Smooth muscle cell of the brain vasculature (primary cell): ENCODE measurements at regions not wholly inside any gene's neighbourhood (a gene's known extent, or its start where the extent isn't known, plus 50 kb on each side); places are given as distances from the start of the nearest gene placed in this dataset.
"Not testable (repeated sequence)": the region's sequence is repeated elsewhere in the genome, so short reads cannot be mapped to it uniquely, and the experiment has no call there.

ENCODE experiments used
- DNase-seq: peaks from one replicate; pipeline ENCODE4 v3.0.0-alpha.2; 2012; ENCODE audit warnings: low read depth, low spot score

GRCh38 chr6:14290772-14291330 lies 173.3 kb downstream of the CD83 start:
- no peak for DNase-seq

GRCh38 chr6:14291331-14291730 lies 173.8 kb downstream of the CD83 start:
- no peak for DNase-seq

- no peak for DNase-seq
Measured at GRCh38 chr6:14292119-14292518, 174.5 kb downstream of the CD83 start.

- DNase-seq: no peak
Measured at GRCh38 chr6:14294270-14294951, 176.8 kb downstream of the CD83 start.

- not testable (repeated sequence) for DNase-seq
Measured at GRCh38 chr6:14296698-14297097, 179.1 kb downstream of the CD83 start.

- DNase-seq: not testable (repeated sequence)
Measured at GRCh38 chr6:14297118-14297517, 179.5 kb downstream of the CD83 start.

- DNase-seq: not testable (repeated sequence)
Measured at GRCh38 chr6:14300189-14300588, 182.6 kb downstream of the CD83 start.

GRCh38 chr6:14300721-14301120 lies 183.1 kb downstream of the CD83 start:
- not testable (repeated sequence) for DNase-seq

- not testable (repeated sequence) for DNase-seq
Measured at GRCh38 chr6:14301477-14301876, 183.9 kb downstream of the CD83 start.

- no peak for DNase-seq
Measured at GRCh38 chr6:14305131-14305530, 187.6 kb downstream of the CD83 start.

- no peak for DNase-seq
Measured at GRCh38 chr6:14305624-14306023, 188.1 kb downstream of the CD83 start.

GRCh38 chr6:14306151-14306906 lies 188.8 kb downstream of the CD83 start:
- DNase-seq: no peak

- no peak for DNase-seq
Measured at GRCh38 chr6:14309516-14309915, 191.9 kb downstream of the CD83 start.

GRCh38 chr6:14309951-14310445 lies 192.4 kb downstream of the CD83 start:
- no peak for DNase-seq

- DNase-seq: no peak
Measured at GRCh38 chr6:14310960-14311359, 193.4 kb downstream of the CD83 start.

- DNase-seq: no peak
Measured at GRCh38 chr6:14312587-14312986, 195.0 kb downstream of the CD83 start.

GRCh38 chr6:14313248-14313647 lies 195.7 kb downstream of the CD83 start:
- no peak for DNase-seq

- DNase-seq: no peak
Measured at GRCh38 chr6:14315353-14315752, 197.8 kb downstream of the CD83 start.

GRCh38 chr6:14316651-14317386 lies 199.2 kb downstream of the CD83 start:
- no peak for DNase-seq

GRCh38 chr6:14317387-14317970 lies 199.9 kb downstream of the CD83 start:
- no peak for DNase-seq

- DNase-seq: no peak
Measured at GRCh38 chr6:14320332-14320731, 202.8 kb downstream of the CD83 start.
